OCI-LY7 (cell line): ENCODE measurements at regions not wholly inside any gene's neighbourhood (a gene's known extent, or its start where the extent isn't known, plus 50 kb on each side); places are given as distances from the start of the nearest gene placed in this dataset.

ENCODE experiments used
- BruUV-seq: library from RNA; stranded (reverse); fragments of 400-500 nt; replicated peaks from 2 replicates; lab custom pipeline; 2021; lab: Mats Ljungman, UMichigan
- CTCF ChIA-PET: fragments of 300-600 bp; sonication (Branson Sonifier 250); formaldehyde crosslinking; loops from one replicate; lab custom pipeline; 2022; ENCODE audit warnings: antibody characterized with exemption; ENCODE audit not compliant: unreplicated experiment; lab: Charles Lee
- POLR2A ChIA-PET: fragments of 300-600 bp; sonication (Branson Sonifier 250); formaldehyde crosslinking; loops from one replicate; lab custom pipeline; 2022; ENCODE audit warnings: antibody characterized with exemption; lab: Charles Lee
- DNase-seq: peaks from one replicate; pipeline ENCODE4 v3.0.0-alpha.2; 2015; ENCODE audit warnings: low spot score
- H2AFZ ChIP-seq: fragments of 200-600 bp; sonication (generic), shearing (Covaris generic); 2 replicates; pipeline ENCODE4 v1.6.1; 2014; ENCODE audit warnings: mild to moderate bottlenecking, antibody characterized with exemption, low read length, moderate library complexity
- H3K27ac ChIP-seq: fragments of 200-600 bp; sonication (generic); 2 replicates; pipeline ENCODE4 v1.5.1; 2014; ENCODE audit warnings: mixed run types, low read depth, mild to moderate bottlenecking, moderate library complexity, low read length, inconsistent platforms; ENCODE audit not compliant: poor library complexity, severe bottlenecking
- H3K36me3 ChIP-seq: fragments of 200-600 bp; sonication (generic); 2 replicates; pipeline ENCODE4 v1.6.1; 2014; ENCODE audit warnings: mild to moderate bottlenecking, antibody characterized with exemption, low read length, moderate library complexity, mixed read lengths; ENCODE audit not compliant: insufficient read depth
- H3K4me1 ChIP-seq: fragments of 200-600 bp; sonication (generic); 2 replicates; pipeline ENCODE4 v1.5.1; 2014; ENCODE audit warnings: mild to moderate bottlenecking, low read length; ENCODE audit not compliant: insufficient read depth, poor library complexity, severe bottlenecking
- H3K4me2 ChIP-seq: fragments of 200-600 bp; sonication (generic); 2 replicates; pipeline ENCODE4 v1.6.1; 2014; ENCODE audit warnings: mild to moderate bottlenecking, low read length
- H3K4me3 ChIP-seq: fragments of 200-600 bp; sonication (generic); 2 replicates; pipeline ENCODE4 v1.5.1; 2014; ENCODE audit warnings: mild to moderate bottlenecking, low read depth, low read length; ENCODE audit not compliant: poor library complexity, severe bottlenecking
- H3K79me2 ChIP-seq: fragments of 200-600 bp; sonication (generic); 2 replicates; pipeline ENCODE4 v1.6.1; 2016; ENCODE audit warnings: low read depth, mild to moderate bottlenecking, low read length, moderate library complexity, mixed read lengths; ENCODE audit not compliant: insufficient read depth
- H3K9me2 ChIP-seq: fragments of 200-600 bp; sonication (generic); 2 replicates; pipeline ENCODE4 v1.6.1; 2016; ENCODE audit warnings: mild to moderate bottlenecking, low read length, mixed read lengths; ENCODE audit not compliant: insufficient read depth
- H3K9me3 ChIP-seq: fragments of 200-600 bp; sonication (generic); 2 replicates; pipeline ENCODE4 v1.6.1; 2014; ENCODE audit warnings: mild to moderate bottlenecking, mixed run types, low read length, mixed read lengths
- H4K20me1 ChIP-seq: fragments of 200-600 bp; sonication (generic); 2 replicates; pipeline ENCODE4 v1.6.1; 2014; ENCODE audit warnings: mild to moderate bottlenecking, antibody characterized with exemption, low read length, moderate library complexity, mixed read lengths; ENCODE audit not compliant: insufficient read depth
- EZH2phosphoT487 ChIP-seq: fragments of 200-600 bp; sonication (generic); IDR thresholded peaks from 2 replicates; pipeline ENCODE4 v1.6.1; 2018; ENCODE audit warnings: low read depth, borderline replicate concordance, mild to moderate bottlenecking, mixed run types, antibody characterized with exemption, low read length, moderate library complexity, mixed read lengths
- intact Hi-C: fragments of 100-400 bp; cut with micrococcal nuclease; formaldehyde crosslinking; loops from one replicate; pipeline ENCODE4 v1.10.0; 2022; ENCODE audit not compliant: unreplicated experiment
- TF ChIP-seq, protein P1 (sequence below): fragments of 200-600 bp; sonication (generic); conservative IDR thresholded peaks from 2 replicates; pipeline ENCODE4 v1.5.1; 2014; ENCODE audit warnings: mild to moderate bottlenecking, antibody characterized with exemption, low read length, moderate library complexity, mixed read lengths

DNA sequence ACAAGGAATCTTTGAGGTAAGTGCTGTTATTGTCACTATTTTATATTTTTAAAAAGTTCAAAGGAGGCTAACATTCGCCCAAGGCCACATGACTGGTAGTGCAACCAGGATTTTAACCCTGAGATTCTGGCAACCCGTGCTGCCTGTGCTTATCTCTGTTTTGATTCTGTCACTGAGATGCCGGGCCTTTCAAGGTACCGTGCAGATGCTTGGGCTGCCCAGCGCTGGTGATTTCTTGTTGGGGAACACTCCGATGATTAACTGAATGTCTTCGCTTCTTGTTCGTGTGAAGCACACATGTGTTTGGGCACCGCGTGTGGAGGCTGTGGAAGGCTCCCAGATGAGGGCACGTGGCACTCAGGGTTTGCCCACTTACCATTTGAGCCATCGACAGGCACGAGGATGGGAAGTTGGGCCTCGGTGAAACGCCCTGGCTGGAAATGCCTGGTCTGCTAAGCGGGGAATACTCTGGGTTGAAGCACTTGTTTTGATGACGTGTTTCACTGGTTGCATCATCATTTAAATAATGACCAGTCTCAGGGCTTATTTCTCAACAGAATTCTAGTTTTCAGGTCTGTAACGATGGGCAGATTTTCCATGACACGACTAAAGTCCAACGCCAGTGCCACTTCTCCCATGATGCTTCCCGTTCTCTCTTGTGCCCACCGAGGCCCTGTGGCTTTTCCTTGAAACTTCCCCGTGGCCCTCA lies 392.7 kb downstream of the FGF9 start:
- Histone ChIP-seq H3K4me1 (no peaks in the 10 kb centered on the region), H3K9me2 (no peaks in the 10 kb centered on the region), H3K79me2 (no peaks in the 10 kb centered on the region), H3K4me2 (no peak overlapping the region), H3K27ac (no peak overlapping the region), H4K20me1 (no peaks in the 10 kb centered on the region), H3K36me3 (no peaks in the 10 kb centered on the region), H3K9me3 (no peaks in the 10 kb centered on the region), H3K4me3 (no peak overlapping the region), H2AFZ (no peak overlapping the region)
- BruUV-seq = no TSS peak
- intact Hi-C loops = no loop called here
- no peak for DNase-seq
- ChIA-PET POLR2A (no interaction called here), CTCF (no interaction called here)
- TF ChIP-seq EZH2phosphoT487 = no peak
- TF ChIP-seq, protein P1, sequence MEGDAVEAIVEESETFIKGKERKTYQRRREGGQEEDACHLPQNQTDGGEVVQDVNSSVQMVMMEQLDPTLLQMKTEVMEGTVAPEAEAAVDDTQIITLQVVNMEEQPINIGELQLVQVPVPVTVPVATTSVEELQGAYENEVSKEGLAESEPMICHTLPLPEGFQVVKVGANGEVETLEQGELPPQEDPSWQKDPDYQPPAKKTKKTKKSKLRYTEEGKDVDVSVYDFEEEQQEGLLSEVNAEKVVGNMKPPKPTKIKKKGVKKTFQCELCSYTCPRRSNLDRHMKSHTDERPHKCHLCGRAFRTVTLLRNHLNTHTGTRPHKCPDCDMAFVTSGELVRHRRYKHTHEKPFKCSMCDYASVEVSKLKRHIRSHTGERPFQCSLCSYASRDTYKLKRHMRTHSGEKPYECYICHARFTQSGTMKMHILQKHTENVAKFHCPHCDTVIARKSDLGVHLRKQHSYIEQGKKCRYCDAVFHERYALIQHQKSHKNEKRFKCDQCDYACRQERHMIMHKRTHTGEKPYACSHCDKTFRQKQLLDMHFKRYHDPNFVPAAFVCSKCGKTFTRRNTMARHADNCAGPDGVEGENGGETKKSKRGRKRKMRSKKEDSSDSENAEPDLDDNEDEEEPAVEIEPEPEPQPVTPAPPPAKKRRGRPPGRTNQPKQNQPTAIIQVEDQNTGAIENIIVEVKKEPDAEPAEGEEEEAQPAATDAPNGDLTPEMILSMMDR = no peak

- TF ChIP-seq EZH2phosphoT487 = no peak
- TF ChIP-seq, protein P1 = no peak
- no peak overlapping the region for H3K27ac ChIP-seq
- no peaks in the 10 kb centered on the region for H4K20me1 ChIP-seq
- CTCF ChIA-PET = no interaction called here
- H2AFZ ChIP-seq = no peak overlapping the region
- no peaks in the 10 kb centered on the region for H3K4me1 ChIP-seq
- DNase-seq = no peak
- H3K79me2 ChIP-seq = no peaks in the 10 kb centered on the region
- no peak overlapping the region for H3K4me2 ChIP-seq
- no peaks in the 10 kb centered on the region for H3K9me2 ChIP-seq
- POLR2A ChIA-PET = interaction anchor here (0.7 kb wide), 1 partner anchor 681 kb away, joined by 3 read pairs; no protein-coding TSS in a partner anchor
- no peaks in the 10 kb centered on the region for H3K36me3 ChIP-seq
- H3K9me3 ChIP-seq = no peaks in the 10 kb centered on the region
- BruUV-seq = no TSS peak
- intact Hi-C loops = no loop called here
- H3K4me3 ChIP-seq = no peak overlapping the region
These were observed 394.2 kb downstream of the FGF9 start for GRCh38 chr13:22064854-22065620.

DNA sequence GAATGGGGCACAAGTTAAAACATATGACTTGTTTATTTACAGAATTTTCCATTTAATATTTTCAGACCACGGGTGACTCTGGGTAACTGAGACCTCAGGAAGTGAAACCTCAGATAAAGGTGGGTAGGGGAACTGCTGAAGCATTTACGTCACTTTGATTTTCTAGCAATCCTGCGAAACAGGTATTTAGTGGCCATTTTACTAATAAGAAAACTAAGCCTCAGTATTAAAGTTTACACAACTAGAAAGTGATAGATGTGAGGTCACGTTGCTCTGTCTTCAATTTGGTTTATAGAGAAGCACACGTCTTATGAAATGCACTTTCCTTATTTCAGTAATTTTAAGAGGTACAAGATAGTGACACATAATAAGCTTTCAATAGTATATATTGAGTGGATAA lies 402.8 kb downstream of the FGF9 start:
- no peaks in the 10 kb centered on the region for H3K36me3 ChIP-seq
- H2AFZ ChIP-seq = no peak overlapping the region
- H3K9me3 ChIP-seq = no peaks in the 10 kb centered on the region
- no peaks in the 10 kb centered on the region for H4K20me1 ChIP-seq
- no peak for DNase-seq
- H3K27ac ChIP-seq = no peak overlapping the region
- intact Hi-C loops = no loop called here
- H3K9me2 ChIP-seq = no peaks in the 10 kb centered on the region
- no peak overlapping the region for H3K4me2 ChIP-seq
- TF ChIP-seq EZH2phosphoT487 = no peak
- TF ChIP-seq, protein P1 = no peak
- no TSS peak for BruUV-seq
- CTCF ChIA-PET = no interaction called here
- H3K4me1 ChIP-seq = no peaks in the 10 kb centered on the region
- POLR2A ChIA-PET = no interaction called here
- no peaks in the 10 kb centered on the region for H3K79me2 ChIP-seq
- no peak overlapping the region for H3K4me3 ChIP-seq
